GM18519 (cell line): ENCODE measurements at regions not wholly inside any gene's neighbourhood (a gene's known extent, or its start where the extent isn't known, plus 50 kb on each side); places are given as distances from the start of the nearest gene placed in this dataset.
"Not testable (repeated sequence)": the region's sequence is repeated elsewhere in the genome, so short reads cannot be mapped to it uniquely, and the experiment has no call there.

ENCODE experiments used
- ATAC-seq: cut with Tn5 transposase; IDR thresholded peaks from one replicate; pipeline ENCODE4 v1.9.1; 2021; ENCODE audit warnings: mild to moderate bottlenecking, moderate library complexity; ENCODE audit not compliant: unreplicated experiment, low FRiP score

DNA sequence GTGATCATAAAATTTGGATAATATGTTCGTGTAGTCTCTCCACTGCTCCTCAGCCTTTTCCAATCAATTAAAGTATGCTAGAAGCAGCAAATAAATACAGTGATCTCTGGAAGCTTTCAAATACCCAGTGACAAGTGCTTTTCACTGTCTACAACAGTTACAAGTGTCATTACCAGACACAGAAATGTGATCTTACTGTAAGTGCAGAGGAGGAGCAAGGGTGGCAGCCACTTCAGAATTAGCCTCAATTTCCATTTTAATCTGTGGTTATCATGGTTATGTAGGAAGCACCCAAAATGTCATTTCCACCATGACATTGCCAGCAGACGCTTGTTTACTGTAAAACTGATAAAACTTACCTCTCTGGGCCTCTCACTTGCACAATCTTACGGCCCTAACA, 133.9 kb upstream of the ADAMTS3 start:
- ATAC-seq = no peak

DNA sequence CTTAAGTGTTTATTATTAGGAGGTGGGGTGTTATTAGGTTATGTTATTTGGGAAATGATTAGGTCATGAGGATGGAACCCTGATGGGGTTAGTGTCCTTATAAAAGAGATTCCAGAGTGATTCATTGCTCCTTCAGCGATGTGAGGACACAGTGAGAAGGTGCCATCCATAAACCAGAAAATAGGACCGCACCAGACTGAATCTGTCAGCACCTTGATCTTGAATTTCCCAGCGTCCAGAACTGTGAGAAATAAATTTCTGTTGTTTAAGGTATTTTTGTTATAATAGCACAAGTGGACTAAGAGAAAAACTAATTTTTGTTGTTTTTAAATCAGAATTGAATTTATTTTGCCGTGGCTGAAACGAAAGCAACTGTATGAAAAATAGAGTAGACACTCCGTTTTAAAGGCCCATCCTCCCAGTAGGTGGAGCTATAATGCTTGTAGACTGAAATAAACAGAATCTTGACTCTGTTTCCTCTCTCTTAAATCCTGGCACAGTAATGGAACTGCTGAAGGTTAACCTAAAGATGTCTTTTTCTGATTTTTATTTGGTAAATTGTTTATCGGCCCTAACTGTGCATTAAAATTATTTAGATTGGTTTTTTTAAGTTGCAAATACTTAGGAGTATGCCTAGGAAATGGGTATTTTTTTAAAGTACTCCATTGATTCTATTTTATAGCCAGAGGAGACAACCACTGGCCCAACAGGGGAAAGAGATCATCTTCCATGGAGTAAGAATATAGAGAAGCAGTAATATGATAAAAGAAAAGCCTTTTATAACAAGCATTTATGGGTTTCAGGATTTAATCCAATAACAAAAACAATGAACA, 133.2 kb upstream of the ADAMTS3 start:
- ATAC-seq = peak; percentile 79

DNA sequence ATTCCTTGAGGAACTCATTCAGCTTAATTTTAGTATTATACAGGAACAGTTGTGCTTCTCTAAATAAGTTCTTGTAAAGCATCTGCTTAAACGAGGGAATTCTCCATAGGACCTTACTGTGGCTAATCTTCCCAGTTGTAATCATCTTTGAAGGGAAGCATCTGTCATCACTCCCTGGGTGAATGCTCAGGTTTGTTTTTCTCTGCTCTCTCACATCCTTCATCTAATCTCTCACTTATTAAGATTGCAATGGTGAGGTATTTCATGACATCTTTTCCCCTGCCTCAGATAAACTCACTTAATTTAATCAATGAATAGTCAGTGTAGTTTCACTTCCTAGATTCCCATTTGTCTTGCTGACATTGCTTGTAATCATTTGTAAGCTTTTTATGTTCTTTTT, 121.8 kb upstream of the ADAMTS3 start:
- no peak for ATAC-seq

DNA sequence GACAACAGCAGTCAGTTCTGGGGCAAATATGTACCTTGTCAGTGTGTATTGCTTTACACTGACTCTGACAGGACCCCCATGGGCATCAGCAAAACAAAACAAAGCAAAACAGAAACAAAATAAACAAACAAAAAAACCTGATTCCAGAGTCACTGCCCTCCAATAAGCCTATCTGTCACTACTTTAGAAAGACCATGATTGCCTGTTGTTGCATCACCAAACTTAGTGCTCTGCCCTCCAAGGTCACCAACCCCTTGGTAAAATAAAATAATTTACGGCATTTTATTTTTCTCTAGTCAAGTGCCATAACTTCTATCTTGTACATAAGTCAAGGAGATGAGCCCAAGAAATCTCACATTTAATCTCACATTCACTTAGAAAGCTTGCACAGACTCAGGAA, 120.9 kb upstream of the ADAMTS3 start:
- ATAC-seq = no peak

DNA sequence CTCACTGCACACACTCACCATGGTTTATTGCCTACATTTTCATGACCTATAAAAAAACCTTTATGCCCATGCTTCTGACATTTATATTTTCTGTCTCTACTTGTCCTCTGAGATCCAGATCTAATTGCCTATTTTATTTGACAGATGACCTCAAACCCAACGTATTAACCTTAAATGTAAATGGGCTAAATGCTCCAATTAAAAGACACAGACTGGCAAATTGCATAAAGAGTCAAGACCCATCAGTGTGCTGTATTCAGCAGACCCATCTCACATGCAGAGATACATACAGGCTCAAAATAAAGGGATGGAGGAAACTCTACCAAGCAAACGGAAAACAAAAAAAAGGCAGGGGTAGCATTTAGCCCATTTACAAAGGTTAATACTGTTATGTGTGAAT, 117.4 kb upstream of the ADAMTS3 start:
- not testable (repeated sequence) for ATAC-seq

DNA sequence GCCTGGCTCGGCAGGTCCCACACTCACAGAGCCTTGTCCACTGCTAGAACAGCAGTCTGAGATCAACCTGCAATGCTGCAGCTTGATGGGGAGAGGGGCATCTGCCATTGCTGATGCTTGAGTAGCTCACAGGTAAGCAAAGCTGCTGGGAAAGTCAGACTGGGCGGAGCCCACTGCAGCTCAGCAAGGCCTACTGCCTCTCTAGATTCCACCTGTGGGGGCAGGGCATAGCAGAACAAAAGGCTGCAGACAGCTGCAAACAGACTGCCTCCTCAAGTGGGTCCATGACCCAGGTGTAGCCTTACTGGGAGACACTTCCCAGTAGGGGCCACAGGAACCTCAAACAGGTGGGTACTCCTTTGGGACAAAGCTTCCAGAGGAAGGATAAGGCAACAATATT, 110.6 kb upstream of the ADAMTS3 start:
- ATAC-seq = no peak

DNA sequence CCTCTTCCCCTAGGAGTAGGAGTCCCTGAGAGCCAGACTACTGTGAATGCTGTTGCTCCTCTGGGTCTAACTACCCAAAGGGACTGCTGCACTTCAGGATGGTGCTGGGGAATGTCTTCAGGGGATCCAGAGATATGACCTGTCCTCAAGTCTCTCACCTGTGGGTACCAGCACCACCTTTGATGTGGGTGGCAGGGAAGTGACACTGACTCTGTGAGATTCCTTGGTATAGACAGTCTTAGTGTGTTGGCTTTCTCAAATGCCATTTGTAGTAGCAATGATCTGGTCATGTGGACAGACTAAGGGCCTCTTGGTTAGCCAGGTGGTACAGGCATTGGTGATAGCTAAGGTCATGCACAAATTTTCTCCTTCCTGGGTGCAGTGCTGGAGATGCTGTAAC, 108.9 kb upstream of the ADAMTS3 start:
- no peak for ATAC-seq

DNA sequence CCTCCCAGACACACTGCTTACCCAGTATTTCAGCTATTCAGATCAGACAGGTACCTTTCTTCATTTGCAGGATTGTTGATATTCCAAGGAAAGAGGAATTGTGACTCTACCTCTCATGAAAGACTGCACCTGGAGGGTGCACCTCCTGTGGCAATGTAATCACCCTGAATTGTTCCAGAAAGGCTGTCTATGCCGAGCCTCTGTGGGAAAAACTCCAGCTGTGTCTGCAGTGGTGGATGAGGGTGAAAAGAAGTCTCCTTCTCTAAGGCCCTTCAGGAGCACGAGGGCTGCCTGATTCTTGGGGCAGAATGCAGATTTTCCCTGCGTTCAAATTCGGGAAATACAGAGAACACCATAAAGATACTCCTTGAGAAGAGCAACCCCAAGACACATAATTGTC, 108.2 kb upstream of the ADAMTS3 start:
- ATAC-seq = no peak

DNA sequence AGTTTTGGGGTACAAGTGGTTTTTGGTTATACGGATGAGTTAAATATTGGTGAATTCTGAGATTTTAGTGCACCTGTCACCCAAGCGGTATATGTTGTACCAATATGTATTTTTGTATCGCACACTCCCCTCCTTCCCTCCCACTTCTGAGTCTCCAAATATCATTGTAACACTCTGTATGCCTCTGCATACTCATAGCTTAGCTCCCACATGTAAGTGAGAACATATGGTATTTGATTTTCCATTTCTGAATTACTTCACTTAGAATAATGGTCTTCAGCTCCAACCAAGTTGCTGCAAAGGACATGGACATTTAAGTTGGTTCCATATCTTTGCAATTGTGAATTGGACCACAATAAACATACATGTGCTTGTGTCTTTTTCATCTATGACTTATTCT, 103.0 kb upstream of the ADAMTS3 start:
- ATAC-seq = no peak

DNA sequence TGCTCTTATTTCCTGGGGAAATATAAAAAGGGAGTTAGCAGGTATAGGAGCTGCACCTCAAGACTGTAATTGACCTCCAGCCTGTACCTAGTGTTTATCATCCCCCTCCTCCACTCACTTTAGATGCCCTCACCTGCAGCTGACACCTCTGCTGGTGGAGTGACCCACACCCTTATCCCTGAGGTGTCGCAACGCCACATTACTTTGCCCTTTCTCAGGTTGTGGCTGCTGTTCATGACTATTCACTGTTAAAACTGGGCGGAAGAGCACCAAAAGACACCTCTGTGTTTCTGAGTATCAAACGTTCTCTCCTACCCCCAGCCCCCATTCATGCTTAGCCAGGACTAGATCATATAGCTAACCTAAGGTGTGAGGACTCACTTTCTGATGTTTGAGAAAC, 101.5 kb upstream of the ADAMTS3 start:
- ATAC-seq = no peak

DNA sequence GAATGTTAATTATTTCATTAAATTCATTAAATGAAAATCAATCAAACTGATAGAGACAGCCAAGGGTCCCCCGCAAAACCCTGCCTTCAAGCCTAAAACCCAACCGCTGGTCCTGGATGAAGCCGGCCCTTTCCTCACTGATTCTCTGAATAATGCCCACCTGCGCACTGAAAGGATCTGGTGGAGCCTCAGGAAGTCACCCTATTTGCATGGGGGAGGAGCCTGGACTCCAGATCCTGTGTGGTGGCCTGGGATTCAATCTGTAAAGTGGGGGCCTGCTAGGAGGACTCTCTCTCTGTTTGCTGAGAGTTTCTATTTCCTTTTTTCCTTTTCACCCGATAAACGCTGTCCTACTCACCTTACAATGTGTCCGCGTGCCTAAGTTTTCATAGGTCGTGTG, 97.9 kb upstream of the ADAMTS3 start:
- ATAC-seq = no peak

DNA sequence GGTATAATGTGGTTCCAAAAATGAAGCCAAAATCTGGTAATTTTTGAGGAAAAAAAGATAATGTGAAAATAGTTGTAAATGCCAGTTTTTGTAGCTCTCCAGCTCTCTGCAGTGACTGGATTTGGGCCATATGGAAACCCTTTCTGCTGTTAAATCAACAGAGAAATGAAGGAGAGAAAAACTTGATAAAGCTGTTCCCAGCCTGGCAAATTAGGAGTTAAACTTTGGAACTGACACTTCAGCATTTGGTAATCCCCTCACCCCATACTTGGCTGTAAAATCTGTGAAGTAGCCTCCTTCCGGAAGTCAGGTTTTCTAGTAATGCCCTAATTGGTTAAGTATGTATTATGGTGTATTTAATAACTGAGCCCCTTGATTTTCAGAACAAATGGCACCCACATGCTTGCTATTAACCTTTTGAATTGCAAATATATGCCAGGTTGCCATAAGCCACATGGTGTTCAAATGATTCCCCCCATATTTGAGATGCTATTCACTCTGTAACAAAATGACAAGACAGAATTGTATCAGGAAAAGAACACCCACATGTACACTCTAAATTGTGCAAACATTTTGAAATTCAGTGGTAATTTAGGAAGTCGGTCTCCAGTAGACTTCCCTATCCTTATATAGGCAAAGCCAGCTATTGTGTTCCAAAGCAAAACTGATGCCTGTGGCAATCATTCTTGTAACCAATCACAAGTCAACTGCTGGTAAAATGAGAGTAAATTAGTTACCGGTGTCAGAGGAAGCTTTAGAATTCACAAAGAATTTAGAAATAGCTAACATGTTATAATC, 96.3 kb upstream of the ADAMTS3 start:
- ATAC-seq = no peak

DNA sequence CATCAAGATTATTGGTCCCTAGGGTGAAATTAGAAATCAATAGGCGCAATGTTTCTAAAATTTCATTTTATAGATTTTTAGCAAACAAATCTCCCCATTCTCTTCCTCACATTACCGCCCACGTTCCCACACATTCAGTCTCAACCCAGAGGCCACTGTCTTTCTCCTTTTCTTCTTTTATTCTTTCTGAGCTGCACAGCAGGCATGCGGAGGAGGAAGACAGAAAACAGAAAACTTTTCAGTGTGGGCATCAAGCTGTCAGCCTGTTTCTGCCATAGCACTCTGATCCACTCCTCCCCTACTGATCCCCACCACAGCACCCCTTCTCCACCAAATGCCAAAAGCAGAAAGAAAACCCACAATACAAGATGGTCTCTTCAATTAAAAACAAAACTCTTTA, 94.8 kb upstream of the ADAMTS3 start:
- ATAC-seq = no peak

DNA sequence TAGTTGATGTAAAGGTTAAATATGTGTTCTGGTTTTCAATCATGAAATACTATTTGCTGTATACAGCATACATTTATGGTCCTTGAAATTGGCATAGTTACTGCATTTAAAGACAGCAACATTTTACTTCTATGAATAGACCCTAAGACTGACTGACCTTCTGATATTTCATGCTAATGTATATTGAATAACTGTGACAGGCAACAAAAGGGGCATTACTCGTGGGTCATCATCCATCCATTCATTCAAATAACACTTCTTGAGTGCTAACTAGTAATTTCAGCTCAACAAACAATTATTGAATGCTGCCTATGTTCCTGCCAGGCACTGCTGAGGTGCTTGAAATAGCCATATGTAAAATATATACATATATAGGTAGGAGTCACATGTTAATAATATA, 92.8 kb upstream of the ADAMTS3 start:
- no peak for ATAC-seq

DNA sequence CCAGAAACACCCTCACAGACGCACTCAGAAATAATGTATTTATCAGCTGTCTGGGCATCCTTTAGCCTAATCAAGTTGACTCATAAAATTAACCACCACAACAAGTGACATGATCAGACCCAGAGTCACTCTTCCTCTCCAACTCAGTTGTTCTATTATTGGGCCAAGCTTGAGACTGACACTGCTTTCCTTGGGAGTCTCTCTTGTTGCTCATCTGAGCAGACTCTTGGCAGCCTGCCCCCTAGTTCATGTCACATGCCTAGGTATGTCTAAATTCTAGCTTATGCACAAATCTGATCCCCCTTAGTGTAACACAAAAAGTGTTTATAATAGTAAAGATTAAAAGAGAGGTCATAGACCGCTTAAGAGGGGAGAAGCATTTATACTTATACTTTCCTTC, 72.6 kb upstream of the ADAMTS3 start:
- no peak for ATAC-seq

DNA sequence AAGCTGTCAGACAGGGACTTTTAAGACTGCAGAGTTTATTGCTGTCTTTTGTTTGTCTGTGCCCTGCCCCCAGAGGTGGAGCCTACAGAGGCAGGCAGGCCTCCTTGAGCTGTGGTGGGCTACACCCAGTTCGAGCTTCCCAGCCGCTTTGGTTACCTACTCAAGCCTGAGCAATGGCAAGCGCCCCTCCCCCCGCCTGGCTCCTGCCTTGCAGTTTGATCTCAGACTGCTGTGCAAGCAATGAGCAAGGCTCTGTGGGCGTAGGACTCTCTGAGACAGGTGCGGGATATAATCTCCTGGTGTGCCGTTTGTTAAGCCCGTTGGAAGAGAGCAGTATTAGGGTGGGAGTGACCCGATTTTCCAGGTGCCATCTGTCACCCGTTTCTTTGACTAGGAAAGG, 67.8 kb upstream of the ADAMTS3 start:
- not testable (repeated sequence) for ATAC-seq

DNA sequence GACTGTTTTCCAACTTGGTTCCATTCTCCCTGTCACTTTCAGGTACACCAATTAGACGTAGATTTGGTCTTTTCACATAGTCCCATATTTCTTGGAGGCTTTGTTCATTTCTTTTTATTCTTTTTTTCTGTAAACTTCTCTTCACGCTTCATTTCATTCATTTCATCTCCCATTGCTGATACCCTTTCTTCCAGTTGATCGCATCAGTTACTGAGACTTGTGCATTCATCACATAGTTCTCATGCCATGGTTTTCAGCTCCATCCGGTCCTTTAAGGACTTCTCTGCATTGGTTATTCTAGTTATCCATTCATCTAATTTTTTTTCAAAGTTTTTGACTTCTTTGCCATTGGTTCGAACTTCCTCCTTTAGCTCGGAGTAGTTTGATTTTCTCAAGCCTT, 66.9 kb upstream of the ADAMTS3 start:
- ATAC-seq = not testable (repeated sequence)

DNA sequence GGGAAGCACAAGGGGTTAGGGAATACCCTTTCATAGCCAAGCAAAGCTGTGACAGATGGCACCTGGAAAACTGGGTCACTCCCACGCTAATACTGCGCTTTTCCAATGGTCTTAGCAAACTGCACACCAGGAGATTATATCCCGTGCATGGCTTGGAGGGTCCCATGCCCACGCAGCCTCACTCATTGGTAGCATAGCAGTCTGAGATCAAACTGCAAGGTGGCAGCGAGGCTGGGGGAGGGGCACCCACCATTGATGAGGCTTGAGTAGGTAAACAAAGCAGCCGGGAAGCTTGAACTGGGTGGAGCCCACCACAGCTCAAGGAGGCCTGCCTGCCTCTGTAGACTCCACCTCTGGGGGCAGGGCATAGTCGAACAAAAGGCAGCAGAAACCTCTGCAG, 63.2 kb upstream of the ADAMTS3 start:
- not testable (repeated sequence) for ATAC-seq

DNA sequence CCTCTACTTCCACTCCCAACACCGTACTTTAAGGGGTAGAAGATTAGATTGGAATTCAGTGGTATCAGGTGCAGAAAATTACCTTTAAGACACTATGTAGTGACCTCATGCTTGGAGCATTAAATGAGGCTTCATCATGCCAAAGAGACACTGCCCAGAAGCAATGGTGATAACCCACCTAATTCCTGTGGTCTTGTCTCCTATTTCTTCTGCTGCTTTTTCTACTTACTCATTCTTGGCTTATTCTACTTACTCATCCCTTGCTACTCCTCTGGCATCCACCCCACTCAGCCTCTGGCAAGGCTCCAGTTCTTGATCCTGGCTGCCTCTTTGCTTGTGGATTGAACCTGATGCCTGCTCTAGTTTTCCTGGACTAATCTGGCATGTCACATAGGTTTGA, 62.3 kb upstream of the ADAMTS3 start:
- no peak for ATAC-seq

DNA sequence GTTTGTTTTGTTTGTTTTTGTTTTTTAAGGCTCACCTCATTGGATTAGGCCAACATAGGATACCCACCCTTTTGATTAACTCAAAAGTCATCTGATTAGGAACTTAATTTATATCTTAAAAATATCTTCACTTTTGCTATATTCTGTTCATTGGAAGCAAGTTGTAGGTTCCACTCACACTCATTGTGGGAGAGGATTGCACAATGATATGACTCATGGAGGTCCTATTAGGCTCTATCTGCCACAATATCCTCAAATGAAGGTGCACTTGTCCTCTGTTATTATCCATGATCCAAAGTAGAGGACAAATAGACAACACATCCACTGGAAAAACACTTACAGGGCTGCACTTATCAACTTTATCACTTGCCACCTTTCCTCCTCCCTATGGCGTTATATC, 60.5 kb upstream of the ADAMTS3 start:
- ATAC-seq = no peak

DNA sequence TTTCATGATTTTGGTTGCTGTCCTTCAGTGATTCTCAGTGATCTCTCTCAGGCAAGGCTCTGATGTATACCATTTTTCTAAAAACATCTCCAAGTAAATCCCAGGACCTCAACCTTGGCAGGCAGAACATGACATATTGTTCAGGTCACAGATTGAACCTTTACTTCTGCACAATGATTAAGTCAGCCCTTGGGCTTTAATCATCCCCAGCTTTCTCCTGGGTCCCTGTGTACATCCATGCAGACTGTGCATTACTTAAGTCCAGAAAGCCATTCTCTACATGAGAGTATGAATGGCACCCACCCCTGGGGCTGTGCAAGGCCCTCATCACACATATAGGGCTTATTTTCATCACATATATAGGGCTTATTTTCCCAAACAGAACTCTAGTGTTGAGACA, 58.7 kb upstream of the ADAMTS3 start:
- no peak for ATAC-seq
